ENCODE measurements at regions not wholly inside any gene's neighbourhood (a gene's known extent, or its start where the extent isn't known, plus 50 kb on each side); places are given as distances from the start of the nearest gene placed in this dataset.

DNA sequence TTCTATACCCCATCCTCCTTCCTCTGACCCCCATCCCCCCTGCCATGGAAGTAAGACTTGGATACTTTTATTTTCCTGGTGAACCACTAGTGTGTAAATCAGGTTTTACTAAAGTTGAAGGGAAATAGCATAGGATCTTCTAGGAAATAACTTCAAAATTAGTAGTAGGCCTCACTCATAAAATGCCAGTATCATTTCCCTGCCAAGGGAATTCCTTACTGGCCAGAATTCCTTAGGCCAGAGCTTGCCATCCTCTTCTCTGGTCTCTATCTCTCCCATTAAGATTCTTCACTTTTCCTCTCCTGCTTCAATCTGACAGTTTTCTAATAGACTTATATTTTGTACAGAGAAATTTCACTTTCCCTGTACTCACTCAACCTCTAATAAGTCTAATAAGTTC lies 322.8 kb upstream of the TANK start:
- TF ChIP-seq, protein P1, sequence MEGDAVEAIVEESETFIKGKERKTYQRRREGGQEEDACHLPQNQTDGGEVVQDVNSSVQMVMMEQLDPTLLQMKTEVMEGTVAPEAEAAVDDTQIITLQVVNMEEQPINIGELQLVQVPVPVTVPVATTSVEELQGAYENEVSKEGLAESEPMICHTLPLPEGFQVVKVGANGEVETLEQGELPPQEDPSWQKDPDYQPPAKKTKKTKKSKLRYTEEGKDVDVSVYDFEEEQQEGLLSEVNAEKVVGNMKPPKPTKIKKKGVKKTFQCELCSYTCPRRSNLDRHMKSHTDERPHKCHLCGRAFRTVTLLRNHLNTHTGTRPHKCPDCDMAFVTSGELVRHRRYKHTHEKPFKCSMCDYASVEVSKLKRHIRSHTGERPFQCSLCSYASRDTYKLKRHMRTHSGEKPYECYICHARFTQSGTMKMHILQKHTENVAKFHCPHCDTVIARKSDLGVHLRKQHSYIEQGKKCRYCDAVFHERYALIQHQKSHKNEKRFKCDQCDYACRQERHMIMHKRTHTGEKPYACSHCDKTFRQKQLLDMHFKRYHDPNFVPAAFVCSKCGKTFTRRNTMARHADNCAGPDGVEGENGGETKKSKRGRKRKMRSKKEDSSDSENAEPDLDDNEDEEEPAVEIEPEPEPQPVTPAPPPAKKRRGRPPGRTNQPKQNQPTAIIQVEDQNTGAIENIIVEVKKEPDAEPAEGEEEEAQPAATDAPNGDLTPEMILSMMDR (IDR thresholded peaks at IDR 0.05; ENCODE audit: low read length), result no peak
- no peak for TF ChIP-seq EZH2 (IDR thresholded peaks at IDR 0.05; ENCODE audit: borderline replicate concordance, low read length)
